Spleen (tissue), 11 donors: ENCODE measurements at regions not wholly inside any gene's neighbourhood (a gene's known extent, or its start where the extent isn't known, plus 50 kb on each side); places are given as distances from the start of the nearest gene placed in this dataset.

ENCODE experiments used
- DNase-seq: peaks from one replicate; pipeline ENCODE4 v3.0.0-alpha.2; 2020
- H3K27ac ChIP-seq, 8 donors: fragments of 200-600 bp; sonication (generic) in 7 of 8; 1 replicate in 4 of 8; 2 replicates in 4 of 8; pipeline versions ENCODE4 v1.5.0 to v1.8.0; 2016 to 2021; ENCODE audit warnings: inconsistent platforms in 4 of 8, mild to moderate bottlenecking in 4 of 8, moderate library complexity in 1 of 8
- H3K27me3 ChIP-seq, 7 donors: fragments of 200-600 bp; sonication (generic) in 6 of 7; replicated peaks in 1 of 7; 1 replicate in 4 of 7; 2 replicates in 3 of 7; pipeline versions ENCODE4 v1.5.0 to v1.8.0; 2016 to 2021; ENCODE audit warnings: inconsistent platforms in 3 of 7, mild to moderate bottlenecking in 1 of 7
- H3K36me3 ChIP-seq, 6 donors: fragments of 200-600 bp; sonication (generic) in 5 of 6; 1 replicate in 4 of 6; 2 replicates in 2 of 6; pipeline versions ENCODE4 v1.5.0 to v1.8.0; 2016 to 2021; ENCODE audit warnings: inconsistent platforms in 2 of 6
- H3K4me1 ChIP-seq, 6 donors: fragments of 200-600 bp; sonication (generic) in 5 of 6; 1 replicate in 3 of 6; 2 replicates in 3 of 6; pipeline versions ENCODE4 v1.5.0 to v1.8.0; 2016 to 2021; ENCODE audit warnings: inconsistent platforms in 3 of 6
- H3K4me3 ChIP-seq, 8 donors: fragments of 200-600 bp; sonication (generic) in 7 of 8; 1 replicate in 4 of 8; 2 replicates in 4 of 8; pipeline versions ENCODE4 v1.5.0 to v1.8.0; 2016 to 2021; ENCODE audit warnings: inconsistent platforms in 4 of 8, mild to moderate bottlenecking in 4 of 8, moderate library complexity in 2 of 8
- H3K9me3 ChIP-seq, 8 donors: fragments of 200-600 bp; sonication (generic) in 7 of 8; 1 replicate in 4 of 8; 2 replicates in 4 of 8; pipeline versions ENCODE4 v1.5.0 to v1.8.0; 2016 to 2021; ENCODE audit warnings: inconsistent platforms in 4 of 8
- CTCF ChIP-seq, 11 experiments: fragments of 200-600 bp in 7 of 11; fragments of 450-650 bp in 4 of 11; sonication (generic) in 4 of 11; IDR thresholded peaks in 8 of 11; conservative IDR thresholded peaks in 3 of 11; 1 replicate in 7 of 11; 2 replicates in 4 of 11; pipeline versions ENCODE4 v1.4.0 to v1.8.0; 2016 to 2021; ENCODE audit warnings: antibody characterized with exemption in 11 of 11, inconsistent platforms in 4 of 11, mild to moderate bottlenecking in 1 of 11
- POLR2A ChIP-seq, 3 donors: fragments of 450-650 bp; IDR thresholded peaks; one replicate each; pipeline ENCODE4 v1.5.1; 2017; ENCODE audit warnings: antibody characterized with exemption in 3 of 3, mild to moderate bottlenecking in 1 of 3
- POLR2AphosphoS5 ChIP-seq, 3 donors: sonication (generic); formaldehyde crosslinking; IDR thresholded peaks; one replicate each; pipeline ENCODE4 v1.5.1; 2017; ENCODE audit warnings: antibody characterized with exemption in 3 of 3
- WGBS, 5 donors: extraction: QIAGEN DNeasy Blood & Tissue Kit in 3 of 5; methylation state at CpG; one replicate each; pipeline versions ENCODE4 v1.1.5 to v1.1.7; 2013 to 2018; 5-methylcytosine and 5-hydroxymethylcytosine counted together
- intact Hi-C: fragments of 100-400 bp; cut with DNase I; formaldehyde crosslinking; loops from one replicate; pipeline ENCODE4 v1.15.0; 2023; ENCODE audit warnings: low total_unique reads
- donor health status: healthy with polysubstance abuse.
- donor health status: DM: no; HTN: no; CAD: no; lungs with moderate emphysema.
- donor health status: DM: no; HTN: no; CAD: no.
- donor health status: Bipolar disorder and iron deficiency.
- donor health status: healthy.
- donor health status: DM: no; HTN: no; CAD: no.
- donor health status: DM: yes; HTN: yes; CAD: no.

GRCh38 chr12:115485967-115486366 lies 791.5 kb downstream of the MED13L start:
- DNase-seq = no peak

GRCh38 chr12:115485503-115485902 lies 792.0 kb downstream of the MED13L start:
- TF ChIP-seq CTCF (IDR thresholded peaks at IDR 0.05 in 8 of 11, conservative IDR thresholded peaks at IDR 0.05 in 3 of 11) = no peak
- TF ChIP-seq POLR2AphosphoS5 (IDR thresholded peaks at IDR 0.05) = no peak
- no peak for TF ChIP-seq POLR2A (IDR thresholded peaks at IDR 0.05)
- Histone ChIP-seq H3K4me3 (no peak overlapping the region), H3K36me3 (no peaks in the 10 kb centered on the region), H3K4me1 (no peaks in the 10 kb centered on the region), H3K9me3 (peaks cover 0 to 15% (median 3%) of the 10 kb centered on the region in 8 donors), H3K27ac (no peak overlapping the region), H3K27me3 (no peaks in the 10 kb centered on the region)
- no peak for DNase-seq
- WGBS, 5 donors = 72 to 86% (median 77%) methylated on average over 2 of the region's 2 CpGs
- intact Hi-C loops = no loop called here

More at GRCh38 chr12:115485967-115486366, 791.5 kb downstream of the MED13L start:
- no peaks in the 10 kb centered on the region for H3K4me1 ChIP-seq
- H3K27ac ChIP-seq = no peak overlapping the region
- intact Hi-C loops = no loop called here
- TF ChIP-seq CTCF (IDR thresholded peaks at IDR 0.05 in 8 of 11, conservative IDR thresholded peaks at IDR 0.05 in 3 of 11) (no peak), POLR2A (IDR thresholded peaks at IDR 0.05) (no peak), POLR2AphosphoS5 (IDR thresholded peaks at IDR 0.05) (no peak)
- no peaks in the 10 kb centered on the region for H3K36me3 ChIP-seq
- H3K9me3 ChIP-seq = peaks cover 0 to 15% (median 3%) of the 10 kb centered on the region in 8 donors
- no peak overlapping the region for H3K4me3 ChIP-seq
- H3K27me3 ChIP-seq = no peaks in the 10 kb centered on the region
- WGBS, 5 donors = 72 to 80% (median 80%) methylated on average over 6 of the region's 6 CpGs

- Histone ChIP-seq H3K4me3 (no peak overlapping the region), H3K36me3 (no peaks in the 10 kb centered on the region), H3K27ac (no peak overlapping the region), H3K27me3 (no peaks in the 10 kb centered on the region), H3K9me3 (peaks cover 0 to 15% (median 3%) of the 10 kb centered on the region in 8 donors), H3K4me1 (no peaks in the 10 kb centered on the region)
- intact Hi-C loops = no loop called here
- TF ChIP-seq CTCF (IDR thresholded peaks at IDR 0.05 in 8 of 11, conservative IDR thresholded peaks at IDR 0.05 in 3 of 11) (no peak), POLR2AphosphoS5 (IDR thresholded peaks at IDR 0.05) (no peak), POLR2A (IDR thresholded peaks at IDR 0.05) (no peak)
- DNase-seq = no peak
These were observed 794.5 kb downstream of the MED13L start for GRCh38 chr12:115482943-115483342.

- TF ChIP-seq POLR2A (IDR thresholded peaks at IDR 0.05) = no peak
- no peak for TF ChIP-seq CTCF (IDR thresholded peaks at IDR 0.05 in 8 of 11, conservative IDR thresholded peaks at IDR 0.05 in 3 of 11)
- TF ChIP-seq POLR2AphosphoS5 (IDR thresholded peaks at IDR 0.05) = no peak
- 57 to 90% (median 79%) methylated on average over 2 of the region's 2 CpGs for WGBS, 5 donors
These were observed 796.4 kb downstream of the MED13L start for GRCh38 chr12:115481141-115481540.

More at GRCh38 chr12:115481141-115481540, 796.4 kb downstream of the MED13L start:
- Histone ChIP-seq H3K9me3 (peaks cover 0 to 21% (median 3%) of the 10 kb centered on the region in 8 donors), H3K4me1 (no peaks in the 10 kb centered on the region), H3K27me3 (no peaks in the 10 kb centered on the region), H3K36me3 (no peaks in the 10 kb centered on the region), H3K27ac (no peak overlapping the region), H3K4me3 (no peak overlapping the region)
- no peak for DNase-seq
- intact Hi-C loops = no loop called here
